OCI-LY3 (cell line): ENCODE measurements at regions not wholly inside any gene's neighbourhood (a gene's known extent, or its start where the extent isn't known, plus 50 kb on each side); places are given as distances from the start of the nearest gene placed in this dataset.

Experiments used
- EZH2phosphoT487 ChIP-seq: fragments of 200-600 bp; shearing (Covaris generic); IDR thresholded peaks from 2 replicates; pipeline ENCODE4 v1.6.1; 2018; ENCODE audit warnings: antibody characterized with exemption, mixed run types, low read depth
- TF ChIP-seq, protein P1 (sequence below): fragments of 200-600, 300-600 bp; sonication (generic); IDR thresholded peaks from 2 replicates; pipeline ENCODE4 v1.5.1; 2014; ENCODE audit warnings: antibody characterized with exemption, low read length, low read depth

DNA sequence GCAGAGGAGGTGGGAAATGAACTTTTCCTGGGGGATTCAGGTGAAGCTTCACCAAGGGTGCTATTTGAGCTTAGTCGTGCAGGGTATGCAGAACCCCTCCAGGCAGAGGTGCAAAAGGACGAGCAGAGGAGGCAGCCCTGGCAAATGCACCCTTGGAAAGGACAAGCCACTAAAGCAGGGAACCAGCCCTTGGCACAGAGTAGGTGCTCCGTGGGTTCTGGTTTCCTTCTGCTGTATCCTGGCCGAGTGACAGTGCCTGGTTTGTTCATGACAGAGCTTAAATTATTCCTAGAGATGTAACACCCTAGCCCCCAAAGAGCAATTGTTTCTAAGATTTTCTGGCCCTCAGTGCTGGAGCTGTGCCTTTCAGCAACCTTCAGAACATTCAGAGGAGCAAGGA, 73.4 kb upstream of the SYT6 start:
- TF ChIP-seq, protein P1, sequence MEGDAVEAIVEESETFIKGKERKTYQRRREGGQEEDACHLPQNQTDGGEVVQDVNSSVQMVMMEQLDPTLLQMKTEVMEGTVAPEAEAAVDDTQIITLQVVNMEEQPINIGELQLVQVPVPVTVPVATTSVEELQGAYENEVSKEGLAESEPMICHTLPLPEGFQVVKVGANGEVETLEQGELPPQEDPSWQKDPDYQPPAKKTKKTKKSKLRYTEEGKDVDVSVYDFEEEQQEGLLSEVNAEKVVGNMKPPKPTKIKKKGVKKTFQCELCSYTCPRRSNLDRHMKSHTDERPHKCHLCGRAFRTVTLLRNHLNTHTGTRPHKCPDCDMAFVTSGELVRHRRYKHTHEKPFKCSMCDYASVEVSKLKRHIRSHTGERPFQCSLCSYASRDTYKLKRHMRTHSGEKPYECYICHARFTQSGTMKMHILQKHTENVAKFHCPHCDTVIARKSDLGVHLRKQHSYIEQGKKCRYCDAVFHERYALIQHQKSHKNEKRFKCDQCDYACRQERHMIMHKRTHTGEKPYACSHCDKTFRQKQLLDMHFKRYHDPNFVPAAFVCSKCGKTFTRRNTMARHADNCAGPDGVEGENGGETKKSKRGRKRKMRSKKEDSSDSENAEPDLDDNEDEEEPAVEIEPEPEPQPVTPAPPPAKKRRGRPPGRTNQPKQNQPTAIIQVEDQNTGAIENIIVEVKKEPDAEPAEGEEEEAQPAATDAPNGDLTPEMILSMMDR = no peak
- TF ChIP-seq EZH2phosphoT487 = no peak
